Aorta (tissue), 5 donors: ENCODE measurements at regions not wholly inside any gene's neighbourhood (a gene's known extent, or its start where the extent isn't known, plus 50 kb on each side); places are given as distances from the start of the nearest gene placed in this dataset.

Experiments used
- ATAC-seq: fragments of 200-7000 bp; cut with Tn5 transposase; one replicate; pipeline ENCODE4 v1.9.1; 2022; ENCODE audit warnings: moderate library complexity; ENCODE audit not compliant: low FRiP score
- DNase-seq, 2 donors: peaks; one replicate each; pipeline ENCODE4 v3.0.0-alpha.2; 2020
- H3K27ac ChIP-seq, 2 donors: one replicate each; pipeline ENCODE4 v1.5.1; 2013; ENCODE audit warnings: low read length in 2 of 2, mild to moderate bottlenecking in 2 of 2, moderate library complexity in 2 of 2, control low read depth in 1 of 2, inconsistent platforms in 1 of 2, low read depth in 1 of 2
- H3K27me3 ChIP-seq, 2 donors: one replicate each; pipeline ENCODE4 v1.6.1; 2013; ENCODE audit warnings: control low read depth in 1 of 2, low read length in 1 of 2, mild to moderate bottlenecking in 1 of 2, moderate library complexity in 1 of 2; ENCODE audit not compliant: insufficient read depth in 2 of 2, control insufficient read depth in 1 of 2
- H3K36me3 ChIP-seq, 2 donors: one replicate each; pipeline ENCODE4 v1.6.1; 2013; ENCODE audit warnings: control low read depth in 1 of 2, low read length in 1 of 2, mild to moderate bottlenecking in 1 of 2; ENCODE audit not compliant: insufficient read depth in 2 of 2, control insufficient read depth in 1 of 2
- H3K4me1 ChIP-seq, 2 donors: one replicate each; pipeline ENCODE4 v1.6.1; 2013; ENCODE audit warnings: low read length in 2 of 2, control low read depth in 1 of 2, mild to moderate bottlenecking in 1 of 2, moderate library complexity in 1 of 2; ENCODE audit not compliant: insufficient read depth in 2 of 2, control insufficient read depth in 1 of 2
- H3K4me3 ChIP-seq, 2 donors: one replicate each; pipeline ENCODE4 v1.5.1; 2013; ENCODE audit warnings: low read length in 2 of 2, control low read depth in 1 of 2, mild to moderate bottlenecking in 1 of 2
- H3K9me3 ChIP-seq: one replicate; pipeline ENCODE4 v1.6.1; 2013; ENCODE audit warnings: mild to moderate bottlenecking, low read length; ENCODE audit not compliant: control insufficient read depth
- WGBS, 2 donors: extraction: QIAGEN DNeasy Blood & Tissue Kit; methylation state at CpG; one replicate each; pipeline ENCODE4 v1.1.7; 2013; 5-methylcytosine and 5-hydroxymethylcytosine counted together
- intact Hi-C, 2 donors: fragments of 100-400 bp; cut with DNase I; formaldehyde crosslinking; loops; one replicate each; pipeline versions ENCODE4 v1.14.2 to v1.15.0; 2022
- donor health status: healthy with polysubstance abuse.
- donor health status: Bipolar disorder and iron deficiency.
- donor health status: DM: no; HTN: no; CAD: no.
- donor health status: DM: no; HTN: no; CAD: no.
- donor health status: DM: yes; HTN: yes; CAD: no.

DNA sequence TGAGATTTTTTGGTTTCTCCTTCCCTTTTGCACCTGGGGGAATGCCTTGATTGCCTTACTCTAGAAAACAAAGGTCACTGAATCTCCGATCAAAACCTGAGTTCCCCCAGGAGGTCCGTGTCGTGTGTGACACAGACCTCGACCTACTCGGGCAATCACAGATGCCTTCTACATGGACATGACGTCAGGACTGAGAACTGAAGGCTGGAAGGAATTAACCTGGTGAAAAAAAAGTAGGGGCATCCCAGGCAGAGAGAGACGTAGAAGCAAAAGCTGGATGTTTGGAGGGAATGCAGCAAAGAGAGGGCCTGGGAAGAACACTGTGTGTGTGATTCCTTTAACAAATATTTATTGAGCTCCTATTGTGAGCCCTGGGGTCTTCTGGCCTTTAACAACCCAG is 178.0 kb downstream of the PRDM2 start:
- Histone ChIP-seq H3K36me3 (no peaks in the 10 kb centered on the region), H3K4me3 (no peak overlapping the region), H3K4me1 (no peaks in the 10 kb centered on the region), H3K27ac (no peak overlapping the region), H3K27me3 (no peaks in the 10 kb centered on the region), H3K9me3 (no peaks in the 10 kb centered on the region)
- intact Hi-C loops: no loop called here
- 56 to 61% methylated on average over 7 of the region's 7 CpGs for WGBS, 2 donors
- DNase-seq (no peak), ATAC-seq (no peak)

DNA sequence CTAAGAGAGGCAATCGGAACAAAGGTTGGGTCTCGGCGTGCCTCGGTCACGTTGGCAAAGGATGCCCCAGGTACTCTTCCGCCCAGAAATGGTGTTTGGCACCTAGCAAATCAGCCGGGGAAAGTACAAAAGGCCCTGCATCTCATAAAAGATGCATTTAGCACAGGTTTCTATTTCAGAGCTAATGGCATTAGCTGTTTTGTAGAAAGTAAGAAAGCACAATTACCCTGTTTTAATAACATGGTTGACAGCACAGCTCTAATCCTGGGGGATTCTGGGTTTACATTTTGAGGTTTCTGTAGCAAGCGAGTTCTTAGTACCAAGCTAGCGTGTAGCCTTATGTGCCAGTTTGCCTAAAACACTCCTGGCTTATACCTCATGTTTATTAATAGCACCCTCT is 178.5 kb downstream of the PRDM2 start:
- H3K4me3 ChIP-seq: no peak overlapping the region
- H3K36me3 ChIP-seq: no peaks in the 10 kb centered on the region
- no peaks in the 10 kb centered on the region for H3K4me1 ChIP-seq
- no peaks in the 10 kb centered on the region for H3K9me3 ChIP-seq
- ATAC-seq (no peak), DNase-seq (no peak)
- intact Hi-C loops: no loop called here
- WGBS, 2 donors: 87 to 90% methylated on average over 9 of the region's 9 CpGs
- H3K27ac ChIP-seq: no peak overlapping the region
- H3K27me3 ChIP-seq: no peaks in the 10 kb centered on the region

DNA sequence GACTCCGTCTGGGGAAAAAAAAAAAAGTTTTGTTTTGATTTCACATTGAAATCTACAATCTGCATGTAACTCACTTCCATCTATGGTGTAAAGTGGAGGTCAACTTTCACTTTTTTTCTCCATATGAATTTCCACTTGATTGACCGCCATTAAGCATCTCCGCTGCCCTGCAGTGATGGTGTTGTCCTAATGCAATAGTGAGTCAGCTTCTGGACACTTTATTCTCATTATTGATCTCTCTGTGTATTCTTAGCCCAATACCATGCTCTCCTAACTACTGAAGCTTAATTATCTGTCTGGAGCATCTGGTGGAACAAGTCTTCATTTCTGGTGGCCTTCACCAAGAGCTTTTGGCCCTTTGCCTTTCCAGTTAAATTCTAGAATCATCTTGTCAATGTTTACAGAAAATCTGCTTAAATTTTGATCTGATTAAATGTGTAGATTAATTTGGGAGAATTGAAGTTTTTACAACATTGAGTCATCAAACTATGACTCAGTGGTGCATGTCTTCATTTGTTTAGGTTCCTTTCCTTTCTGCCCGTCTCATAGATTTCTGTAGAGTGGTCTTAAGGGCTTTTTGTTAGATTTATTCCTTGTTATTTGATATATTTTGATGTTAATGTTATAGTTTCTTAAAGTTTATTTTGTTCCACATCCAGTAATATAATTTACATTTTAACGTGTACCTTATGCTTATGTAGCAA is 181.5 kb downstream of the PRDM2 start:
- Histone ChIP-seq H3K9me3 (no peaks in the 10 kb centered on the region), H3K4me3 (no peak overlapping the region), H3K27me3 (no peaks in the 10 kb centered on the region), H3K4me1 (no peaks in the 10 kb centered on the region), H3K36me3 (no peaks in the 10 kb centered on the region), H3K27ac (no peak overlapping the region)
- WGBS, 2 donors: 65 to 80% methylated on average over 4 to 5 of the region's 5 CpGs
- ATAC-seq (no peak), DNase-seq (no peak)
- intact Hi-C loops: no loop called here

DNA sequence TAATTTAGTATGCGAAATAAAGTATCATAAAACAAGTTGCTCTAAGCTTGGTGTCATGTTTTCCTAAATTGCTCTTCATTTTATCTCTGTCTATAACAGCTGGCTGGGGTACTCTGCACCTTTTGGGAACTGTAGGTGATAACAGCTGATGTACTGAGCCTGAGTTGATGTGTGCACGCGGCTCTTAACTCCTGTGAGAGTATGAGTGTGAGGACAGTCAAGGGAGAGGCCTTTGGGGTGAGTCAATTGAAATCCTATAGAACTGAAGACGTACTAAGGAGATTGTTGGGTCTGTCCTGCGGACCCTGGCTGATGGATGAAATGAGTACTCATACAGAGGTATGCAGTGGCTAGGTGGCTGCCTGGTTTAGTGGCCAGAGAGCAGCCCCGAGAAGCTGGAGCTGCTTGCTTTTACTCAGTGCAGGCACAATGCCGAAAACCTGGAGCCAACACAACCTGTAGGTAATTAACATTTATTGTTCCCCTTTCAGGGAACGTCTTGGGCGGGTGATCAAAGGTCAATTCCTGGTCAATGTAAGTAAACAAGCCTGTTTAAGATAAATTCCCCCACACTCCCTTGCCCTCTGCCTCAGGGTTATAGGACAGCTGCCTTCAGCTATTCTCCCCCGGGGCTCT is 188.5 kb downstream of the PRDM2 start:
- intact Hi-C loops: no loop called here
- no peaks in the 10 kb centered on the region for H3K4me1 ChIP-seq
- no peak overlapping the region for H3K4me3 ChIP-seq
- WGBS, 2 donors: 39 to 43% methylated on average over 10 of the region's 10 CpGs
- H3K27me3 ChIP-seq: no peaks in the 10 kb centered on the region
- H3K9me3 ChIP-seq: peaks cover 2% of the 10 kb centered on the region
- no peaks in the 10 kb centered on the region for H3K36me3 ChIP-seq
- H3K27ac ChIP-seq: no peak overlapping the region
- ATAC-seq: no peak
- no peak for DNase-seq

DNA sequence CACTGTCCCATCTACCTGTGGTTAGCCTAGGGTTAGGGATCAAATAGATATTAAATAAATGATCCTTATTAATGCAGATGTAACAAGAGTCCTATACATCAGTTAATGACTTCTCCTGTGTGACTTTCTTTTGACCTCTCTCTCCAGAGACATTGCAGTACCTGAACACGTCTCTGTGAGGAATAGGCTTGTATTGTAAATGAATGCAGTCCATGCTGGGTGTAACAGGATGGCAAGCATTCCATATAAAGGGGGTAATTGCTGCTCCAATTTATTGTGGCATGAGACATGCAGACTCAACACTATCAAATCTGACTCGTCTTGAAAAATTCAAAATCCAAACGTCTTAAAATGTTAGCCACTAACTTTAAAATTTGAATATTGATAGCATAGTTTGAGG is 189.5 kb downstream of the PRDM2 start:
- H3K27me3 ChIP-seq: no peaks in the 10 kb centered on the region
- 45 to 51% methylated on average over 3 of the region's 3 CpGs for WGBS, 2 donors

DNA sequence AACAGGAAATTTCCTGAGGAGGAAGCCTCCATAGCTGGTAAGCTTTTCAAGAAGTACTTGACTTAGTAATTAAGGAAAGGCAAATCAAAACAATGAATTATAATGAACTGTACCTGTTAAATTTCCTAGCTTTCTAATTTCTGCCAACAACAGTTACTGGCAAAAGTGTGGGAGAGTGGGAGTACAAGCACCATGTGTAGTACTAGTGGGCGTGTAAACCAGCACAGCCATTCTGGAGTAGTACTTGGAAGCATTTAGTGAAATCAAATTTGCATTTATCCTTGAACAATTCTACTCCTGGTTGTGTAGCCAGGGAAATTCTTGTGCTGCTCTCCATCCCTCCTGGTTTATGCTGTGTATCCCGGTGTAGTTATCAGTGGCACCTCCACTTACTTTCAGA is 190.8 kb downstream of the PRDM2 start:
- intact Hi-C loops: no loop called here

More for the DNA sequence above, 189.5 kb downstream of the PRDM2 start:
- H3K4me3 ChIP-seq: no peak overlapping the region
- no peak for DNase-seq
- H3K27ac ChIP-seq: no peak overlapping the region
- peaks cover 2% of the 10 kb centered on the region for H3K9me3 ChIP-seq
- intact Hi-C loops: no loop called here
- ATAC-seq: no peak
- no peaks in the 10 kb centered on the region for H3K4me1 ChIP-seq
- H3K36me3 ChIP-seq: no peaks in the 10 kb centered on the region

DNA sequence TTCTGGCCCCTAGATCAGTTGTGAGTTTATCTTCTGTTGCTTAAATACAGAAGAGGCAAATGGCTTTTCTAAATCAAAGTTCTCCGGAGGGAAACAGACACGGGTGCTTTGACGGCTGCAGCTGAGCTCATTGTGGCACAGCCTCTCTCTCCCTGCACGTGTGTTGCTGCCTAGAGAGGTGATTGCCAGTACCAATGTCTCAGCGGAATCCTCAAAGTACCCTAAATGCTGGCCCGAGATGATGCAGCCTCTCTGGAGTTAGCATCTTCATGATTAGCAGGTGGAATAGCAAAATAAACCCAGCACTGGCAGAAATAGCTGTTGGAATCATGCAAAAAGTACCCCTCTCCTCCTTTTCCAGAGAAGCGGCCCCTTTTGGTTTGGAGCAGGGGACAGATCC is 192.2 kb downstream of the PRDM2 start:
- H3K27me3 ChIP-seq: no peaks in the 10 kb centered on the region
- H3K9me3 ChIP-seq: no peaks in the 10 kb centered on the region
- no peak for ATAC-seq
- no peak for DNase-seq
- intact Hi-C loops: no loop called here
- WGBS, 2 donors: 4 to 6% methylated on average over 7 of the region's 7 CpGs
- no peaks in the 10 kb centered on the region for H3K36me3 ChIP-seq
- H3K4me1 ChIP-seq: no peaks in the 10 kb centered on the region
- H3K27ac ChIP-seq: no peak overlapping the region
- H3K4me3 ChIP-seq: peak overlapping the region in 1 of 2 donors; percentile 45

More for the DNA sequence above, 190.8 kb downstream of the PRDM2 start:
- H3K4me1 ChIP-seq: no peaks in the 10 kb centered on the region
- ATAC-seq: no peak
- no peak overlapping the region for H3K4me3 ChIP-seq
- 95 to 97% methylated on average over 2 of the region's 2 CpGs for WGBS, 2 donors
- H3K27ac ChIP-seq: no peak overlapping the region
- no peaks in the 10 kb centered on the region for H3K36me3 ChIP-seq
- no peak for DNase-seq
- H3K27me3 ChIP-seq: no peaks in the 10 kb centered on the region
- peaks cover 2% of the 10 kb centered on the region for H3K9me3 ChIP-seq

DNA sequence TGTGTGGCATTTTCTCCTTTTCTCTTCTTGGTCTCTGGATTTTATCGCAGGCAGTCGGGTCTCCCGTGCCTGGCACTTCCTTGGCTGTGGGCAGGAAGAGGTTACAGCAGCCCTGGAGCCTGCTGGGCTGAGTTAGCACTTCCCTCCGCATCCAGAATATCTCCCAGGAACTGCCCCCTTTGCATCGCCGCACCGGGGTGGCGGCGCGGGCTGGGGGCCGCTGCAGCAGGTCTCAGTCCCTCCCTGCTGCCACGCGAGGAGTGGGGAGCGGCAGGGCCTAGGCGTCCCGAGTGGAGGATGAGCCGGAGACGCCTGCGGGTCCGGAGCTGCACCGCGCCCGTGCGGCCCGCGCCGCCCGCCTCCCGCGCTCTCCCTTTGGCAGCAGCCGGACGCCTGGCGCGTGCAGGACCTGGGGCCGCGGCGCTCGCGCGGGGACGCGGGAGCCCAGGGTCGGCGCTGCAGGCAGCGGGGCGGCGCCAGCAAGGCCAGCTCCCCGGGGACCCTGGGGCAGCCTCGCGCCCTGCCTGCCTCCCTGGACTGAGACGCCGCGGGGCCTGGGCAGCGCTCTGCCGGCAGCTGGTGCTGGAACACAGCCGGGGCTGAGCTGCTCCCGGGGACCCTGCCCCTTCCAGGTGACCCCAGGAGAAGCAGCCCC is 192.8 kb downstream of the PRDM2 start:
- peak overlapping the region; percentile 3 to 45 for H3K4me3 ChIP-seq
- H3K9me3 ChIP-seq: no peaks in the 10 kb centered on the region
- ATAC-seq: peak; percentile 60
- H3K27ac ChIP-seq: no peak overlapping the region
- H3K4me1 ChIP-seq: no peaks in the 10 kb centered on the region
- no peaks in the 10 kb centered on the region for H3K36me3 ChIP-seq
- intact Hi-C loops: no loop called here
- 0 to 1% methylated on average over 37 to 57 of the region's 57 CpGs for WGBS, 2 donors
- peak in 1 of 2 donors; percentile 78 for DNase-seq
- H3K27me3 ChIP-seq: no peaks in the 10 kb centered on the region

DNA sequence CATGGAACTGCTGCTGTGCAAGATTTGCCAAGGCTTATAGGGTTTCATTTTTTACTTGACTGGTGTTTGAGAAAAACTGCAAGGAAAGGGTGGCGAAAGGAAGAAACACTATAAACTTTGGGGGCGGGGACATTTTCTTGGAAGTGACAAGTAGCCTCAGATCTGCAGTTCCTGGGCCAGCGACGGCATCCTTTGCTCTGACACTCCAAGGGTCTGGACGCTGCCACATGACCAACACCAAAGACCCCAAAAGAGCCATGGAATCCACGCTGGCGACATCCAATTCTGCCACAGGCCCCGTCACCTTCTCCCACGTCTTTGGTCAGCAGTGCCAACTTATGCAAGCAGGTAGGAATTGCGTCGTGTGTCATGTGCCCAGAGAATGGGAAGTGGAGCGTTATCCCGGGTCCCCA is 193.4 kb downstream of the PRDM2 start:
- H3K27ac ChIP-seq: no peak overlapping the region
- H3K9me3 ChIP-seq: no peaks in the 10 kb centered on the region
- no peaks in the 10 kb centered on the region for H3K4me1 ChIP-seq
- H3K36me3 ChIP-seq: no peaks in the 10 kb centered on the region
- DNase-seq (no peak), ATAC-seq (no peak)
- H3K4me3 ChIP-seq: peak overlapping the region; percentile 3 to 45
- 23 to 25% methylated on average over 13 of the region's 13 CpGs for WGBS, 2 donors
- intact Hi-C loops: no loop called here
- no peaks in the 10 kb centered on the region for H3K27me3 ChIP-seq
